ENCODE measurements at regions not wholly inside any gene's neighbourhood (a gene's known extent, or its start where the extent isn't known, plus 50 kb on each side); places are given as distances from the start of the nearest gene placed in this dataset.

DNA sequence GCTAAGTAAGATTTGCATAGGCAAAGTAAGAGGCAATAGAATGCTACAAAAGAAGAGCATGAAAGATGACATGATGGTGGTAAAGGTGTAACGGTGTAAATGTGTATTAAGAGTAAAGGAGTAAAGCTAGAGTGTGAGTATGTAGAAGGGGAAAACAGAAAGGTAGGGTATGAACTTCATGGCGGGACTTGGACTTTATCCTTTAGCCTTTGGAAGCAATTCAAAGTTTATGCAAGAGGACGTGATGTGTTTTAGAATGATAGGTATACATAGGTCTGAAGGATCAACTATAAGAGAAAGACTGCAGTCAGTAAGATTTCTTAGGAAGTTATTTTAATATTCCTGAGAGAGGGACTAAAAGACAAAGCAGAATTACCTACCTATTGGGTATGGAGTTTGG lies 358.0 kb upstream of the FAT3 start:
- no peak for DNase-seq (ENCODE audit: low read depth)

DNA sequence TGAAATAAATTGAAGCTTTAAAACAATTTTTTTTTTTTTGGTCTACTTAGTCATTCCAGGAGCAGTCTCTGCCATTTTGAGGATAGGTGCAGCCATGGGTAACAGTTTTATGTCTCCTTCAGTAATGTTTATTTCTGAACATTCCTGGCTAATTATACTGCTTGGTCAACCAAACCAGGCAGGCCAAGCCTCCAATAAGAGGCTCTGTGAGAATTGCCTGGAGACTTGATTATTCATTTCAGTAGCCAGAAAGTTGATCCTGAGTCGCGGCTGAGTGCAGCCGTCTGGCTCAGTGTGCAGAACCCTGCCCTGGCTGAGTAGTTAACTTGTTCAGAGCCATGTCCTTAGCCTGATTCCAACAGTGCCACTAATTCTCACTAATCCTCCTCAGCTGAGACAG lies 364.0 kb upstream of the FAT3 start:
- no peak for DNase-seq (ENCODE audit: low read depth)

DNA sequence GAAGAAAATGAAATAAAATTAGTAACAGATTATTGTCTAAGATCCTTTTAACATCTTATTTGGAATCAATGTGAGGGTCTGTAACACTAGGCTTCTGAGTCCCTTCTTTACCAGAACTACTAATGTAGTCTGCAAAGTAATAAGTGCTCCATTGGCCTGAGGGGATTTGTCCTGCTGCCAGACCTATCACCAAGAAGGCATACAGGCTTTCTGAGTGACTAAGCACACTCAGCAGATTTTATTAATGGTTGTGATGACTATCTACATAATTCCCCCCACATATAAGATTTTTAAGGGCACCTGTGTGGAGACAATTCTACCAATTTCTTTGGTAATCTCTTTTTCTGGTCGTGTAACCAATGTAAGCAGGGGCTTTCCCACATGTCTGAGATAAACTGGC lies 365.0 kb upstream of the FAT3 start:
- no peak for DNase-seq (ENCODE audit: low read depth)

DNA sequence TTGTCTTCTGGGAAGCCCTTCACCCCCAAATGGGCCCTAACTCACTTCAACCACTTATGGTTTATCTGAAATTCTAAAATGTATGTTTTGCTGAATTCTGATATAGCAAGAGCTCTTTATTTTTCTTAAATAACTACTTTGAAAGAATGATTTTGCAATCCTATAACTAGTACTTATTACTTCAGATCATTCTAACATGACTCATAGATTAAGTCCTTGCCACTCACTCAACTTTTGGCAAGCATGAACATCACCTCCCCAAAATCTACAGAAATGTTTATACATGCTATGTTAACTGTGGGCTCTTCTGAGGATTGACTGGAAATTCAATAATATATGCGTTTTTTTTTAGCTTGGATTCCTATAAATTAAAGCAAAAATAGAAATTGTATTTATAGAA lies 367.4 kb upstream of the FAT3 start:
- DNase-seq (ENCODE audit: low read depth), result no peak

DNA sequence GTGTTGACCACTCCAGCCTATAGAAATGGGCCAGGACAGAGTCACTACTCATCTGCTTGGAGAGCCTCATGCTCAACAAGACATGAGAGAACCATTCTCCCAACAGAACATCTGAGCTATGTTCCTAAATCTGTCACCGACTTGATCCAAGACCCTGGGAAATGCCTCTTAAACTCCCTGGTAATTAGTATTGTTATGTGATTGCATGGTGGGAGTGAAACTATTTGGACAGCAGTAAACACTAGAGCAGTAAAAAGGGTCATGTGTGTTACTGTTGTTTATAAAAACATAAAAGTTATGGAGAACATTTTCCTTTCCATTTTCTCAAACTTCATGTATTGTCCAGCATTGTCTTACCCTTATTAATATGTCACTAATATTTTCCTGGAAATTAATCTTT lies 369.8 kb upstream of the FAT3 start:
- DNase-seq (ENCODE audit: low read depth), result no peak

DNA sequence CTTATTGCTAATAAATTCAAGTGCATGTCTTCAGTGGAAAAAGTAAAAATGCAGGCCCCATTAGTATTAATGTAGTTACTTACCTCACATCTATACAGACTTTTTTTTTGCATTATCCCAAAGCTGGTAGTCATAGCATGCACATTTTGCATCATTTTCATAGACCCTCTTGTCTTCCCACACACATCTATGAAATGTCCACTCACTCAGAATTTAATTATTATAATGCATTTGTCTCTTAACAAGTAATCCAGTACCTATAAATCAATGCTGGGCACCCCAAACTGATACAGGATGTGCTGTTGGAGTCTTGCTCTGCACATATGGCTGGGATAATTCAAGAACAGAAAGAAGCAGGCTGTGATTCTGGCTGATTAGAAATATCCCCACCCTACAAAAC lies 370.4 kb upstream of the FAT3 start:
- DNase-seq (ENCODE audit: low read depth), result no peak

DNA sequence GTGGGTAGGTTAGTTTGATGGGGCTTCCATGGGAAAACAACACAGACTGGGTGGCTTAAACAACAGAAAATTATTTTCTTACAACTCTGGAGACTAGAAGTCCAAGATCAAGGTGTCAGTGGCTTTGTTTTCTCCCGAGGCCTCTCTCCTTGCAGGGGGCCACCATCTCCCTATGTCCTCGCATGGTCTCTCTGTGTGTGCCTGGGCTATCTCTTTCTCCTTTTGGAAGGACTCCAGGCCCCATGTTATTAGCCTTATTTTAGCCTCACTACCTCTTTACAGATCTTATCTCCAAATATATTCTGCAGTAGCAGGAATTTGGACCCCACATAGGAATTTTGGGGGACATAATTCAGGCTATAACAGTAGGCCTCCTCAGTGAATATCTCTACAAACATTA lies 372.7 kb upstream of the FAT3 start:
- DNase-seq (ENCODE audit: low read depth), result no peak

DNA sequence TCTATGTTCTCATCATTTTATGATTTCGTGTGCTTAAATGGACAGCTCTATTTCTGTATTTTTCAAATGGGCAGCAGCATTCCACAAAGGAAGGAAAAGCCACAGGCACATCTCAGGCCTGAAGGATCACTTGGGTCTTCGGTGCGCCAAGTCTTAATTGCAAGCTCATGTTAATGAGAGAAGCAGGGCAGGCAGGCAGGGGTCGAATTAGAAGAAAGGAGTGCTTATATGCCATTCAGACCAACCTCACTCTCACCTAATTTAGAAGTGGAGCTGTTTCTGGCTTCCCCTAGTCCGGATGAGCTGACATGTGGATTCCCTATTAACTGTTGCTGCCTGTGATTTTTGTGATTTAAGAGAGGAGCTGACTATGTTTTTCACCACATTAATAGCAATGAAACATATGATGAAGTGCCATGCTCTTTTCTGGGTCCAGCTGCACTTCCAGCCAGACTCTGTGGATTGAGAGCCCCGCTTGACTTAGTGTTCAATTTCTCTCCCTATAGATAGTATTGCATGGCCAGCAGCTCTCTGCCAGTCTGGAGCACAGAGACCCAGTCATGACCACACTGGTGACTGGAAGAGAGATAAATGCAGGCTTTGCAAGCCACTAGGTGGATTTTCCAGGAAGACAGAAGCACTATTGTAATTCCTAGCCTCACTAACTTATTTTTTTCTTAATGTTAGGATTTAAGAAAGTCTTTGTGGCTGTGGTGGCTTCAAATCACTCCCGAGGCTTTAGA lies 373.9 kb upstream of the FAT3 start:
- DNase-seq (ENCODE audit: low read depth), result no peak

DNA sequence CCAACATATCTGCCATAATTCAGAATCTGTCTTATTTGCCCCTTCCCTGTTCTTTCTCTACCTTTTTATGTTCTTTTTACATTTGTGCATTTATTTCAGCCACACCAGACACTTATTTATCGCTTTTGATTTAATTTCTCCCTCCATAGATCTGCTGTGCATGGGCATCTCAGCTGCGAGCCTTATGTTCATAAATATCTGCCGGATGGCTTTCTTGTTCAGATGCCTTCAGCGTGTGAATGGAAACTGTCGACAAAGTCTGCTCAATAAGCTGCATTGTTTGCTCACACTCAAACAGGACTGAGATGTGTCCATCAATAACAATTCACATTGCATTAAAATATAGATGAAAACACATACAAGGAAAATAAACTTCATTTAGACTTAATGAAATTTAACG lies 374.6 kb upstream of the FAT3 start:
- DNase-seq (ENCODE audit: low read depth), result no peak

DNA sequence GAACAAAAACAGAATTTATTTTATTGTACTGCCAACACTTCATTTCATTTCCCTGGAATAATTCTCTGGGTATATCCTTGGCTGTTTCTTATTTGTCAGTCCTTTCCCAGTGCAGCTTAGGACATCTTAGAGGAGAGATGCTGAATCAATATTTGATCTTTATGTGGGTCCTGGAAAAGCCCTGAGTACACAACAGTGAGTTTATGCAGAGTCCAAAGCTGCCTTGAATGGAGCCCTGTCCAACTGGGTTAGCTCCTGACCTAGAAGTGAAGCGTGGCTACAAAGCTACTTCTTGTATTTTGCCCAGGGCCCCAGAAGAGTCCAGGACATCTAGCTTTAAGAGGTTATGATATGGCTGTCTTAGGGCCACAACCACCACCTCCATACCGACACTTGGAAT lies 378.0 kb upstream of the FAT3 start:
- no peak for DNase-seq (ENCODE audit: low read depth)

DNA sequence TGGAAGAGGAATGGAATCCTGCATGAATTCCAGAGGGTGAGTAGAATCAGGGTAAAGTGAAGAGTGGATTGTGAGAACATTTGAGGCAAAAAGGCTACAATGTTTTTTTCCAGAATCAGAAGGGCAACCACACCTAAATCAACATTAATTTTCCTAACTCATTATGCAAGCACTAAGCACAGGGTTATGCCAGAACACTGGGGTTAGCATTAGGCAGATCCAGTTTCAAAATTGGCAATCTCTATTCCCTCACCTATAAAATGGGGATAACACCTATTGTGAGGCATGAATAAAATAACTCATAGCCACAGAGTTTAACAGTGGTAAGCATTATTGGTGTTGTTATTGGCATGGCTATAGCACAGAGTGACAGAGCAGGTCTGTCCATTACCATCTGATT lies 378.6 kb upstream of the FAT3 start:
- no peak for DNase-seq (ENCODE audit: low read depth)

DNA sequence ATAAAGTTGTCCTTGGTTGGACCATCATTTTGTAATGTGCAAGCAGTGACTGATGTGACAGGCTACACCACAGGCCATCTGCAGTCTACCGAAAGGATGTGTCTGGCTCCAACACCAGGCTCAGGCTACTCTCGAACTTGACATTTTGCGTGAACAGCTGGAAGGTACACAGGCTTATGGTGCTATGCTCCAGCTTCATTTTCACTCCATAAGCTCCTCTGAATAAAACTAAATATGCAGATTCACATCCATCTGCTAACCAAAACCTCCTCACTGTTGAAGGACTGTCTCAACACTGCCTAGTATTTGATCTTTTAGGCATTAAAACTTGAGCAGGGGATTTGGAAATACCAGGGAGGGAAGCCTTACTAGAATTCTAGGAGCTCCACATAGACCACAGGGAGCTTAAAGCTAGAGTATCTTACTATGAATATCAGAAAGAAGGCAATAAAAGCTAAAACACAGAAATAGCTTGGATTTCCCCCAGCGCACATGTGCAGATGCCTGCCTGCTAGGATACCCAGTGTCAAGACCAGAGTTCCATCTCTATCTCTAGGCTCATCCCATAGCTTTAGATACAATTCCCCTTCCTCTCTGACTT lies 383.9 kb upstream of the FAT3 start:
- no peak for DNase-seq (ENCODE audit: low read depth)

DNA sequence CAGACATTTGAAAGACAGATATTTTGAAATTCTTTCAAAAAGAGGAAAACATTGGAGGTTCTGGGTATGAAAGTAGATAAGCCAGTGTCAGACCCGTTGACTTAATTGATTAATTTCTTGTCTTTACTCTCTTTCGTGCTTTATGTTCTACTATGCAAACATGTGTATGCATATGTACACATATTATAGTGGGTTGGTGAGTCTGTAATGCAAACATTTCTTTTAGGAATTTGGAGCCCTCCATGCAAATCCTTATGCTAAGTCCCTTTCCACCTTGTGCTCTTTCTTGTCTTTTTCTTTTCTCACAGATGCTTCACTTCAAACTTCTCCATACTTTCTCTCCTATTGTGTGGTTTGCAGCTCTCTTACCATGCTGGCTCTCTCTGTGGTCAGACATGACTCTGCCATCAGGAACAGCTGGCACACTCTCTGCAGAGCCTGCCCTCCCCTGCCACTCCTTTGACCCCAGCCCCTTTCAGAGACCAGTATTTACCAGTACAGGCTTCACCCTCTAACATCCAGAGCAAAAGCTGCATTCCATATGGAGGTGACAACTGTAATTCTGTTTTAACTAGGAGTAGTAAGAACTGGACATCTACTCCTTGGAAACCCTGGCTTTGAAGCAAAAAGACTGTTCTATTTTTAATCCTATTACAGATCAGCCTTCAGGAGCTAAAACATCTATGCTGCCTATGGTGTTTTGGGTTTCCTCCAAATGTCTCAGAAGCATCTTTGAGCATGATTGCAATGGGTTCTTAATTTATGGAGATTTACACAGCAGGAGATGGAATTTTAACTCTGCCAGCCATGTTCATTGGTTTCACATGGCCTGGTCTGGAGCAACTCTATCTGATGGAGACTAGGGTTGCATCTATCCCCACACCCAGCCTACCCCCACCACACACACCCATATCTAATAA lies 386.9 kb upstream of the FAT3 start:
- DNase-seq (ENCODE audit: low read depth), result no peak

DNA sequence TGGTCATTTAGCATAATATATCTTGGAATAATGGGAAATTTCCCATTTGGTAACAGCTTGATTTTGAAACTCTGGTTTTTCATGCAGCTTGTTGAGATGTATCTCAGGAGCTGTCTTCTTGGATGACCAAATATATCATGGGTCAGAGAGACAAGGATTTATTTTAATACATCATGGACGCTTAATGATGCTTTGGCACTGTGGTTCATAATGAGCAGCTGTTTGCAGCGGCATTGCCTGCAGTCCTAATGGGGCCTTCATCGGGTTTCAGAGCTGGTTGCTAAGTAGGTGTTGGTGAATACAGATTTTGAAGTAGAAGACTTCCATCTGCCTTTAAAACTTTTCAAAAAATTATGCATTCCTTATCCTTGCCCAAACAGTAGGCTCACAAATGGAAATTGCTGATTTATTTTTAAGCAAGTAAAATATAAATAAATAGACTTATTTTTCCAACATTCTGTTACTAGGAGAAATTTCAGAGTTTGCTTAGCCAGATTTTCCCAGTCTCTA lies 389.5 kb upstream of the FAT3 start:
- DNase-seq (ENCODE audit: low read depth), result no peak

DNA sequence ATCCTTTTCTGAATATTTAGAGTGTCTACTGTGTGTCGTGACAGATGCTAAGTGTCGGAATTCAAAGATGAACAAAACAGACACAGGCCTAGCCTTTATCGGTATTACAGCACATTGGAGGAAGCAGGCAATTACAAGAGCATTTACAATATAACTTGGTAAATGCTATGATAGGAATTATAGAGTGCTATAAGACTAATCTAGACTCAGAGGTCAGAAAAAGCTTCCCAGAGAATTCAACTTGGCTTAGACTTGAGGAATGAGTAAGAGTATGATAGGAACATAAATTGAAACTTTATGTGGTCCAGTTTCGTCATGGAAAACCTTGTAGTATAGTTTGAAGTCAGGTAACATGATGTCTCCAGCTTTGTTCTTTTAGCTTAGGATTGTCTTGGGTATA lies 395.7 kb upstream of the FAT3 start:
- DNase-seq (ENCODE audit: low read depth), result no peak

DNA sequence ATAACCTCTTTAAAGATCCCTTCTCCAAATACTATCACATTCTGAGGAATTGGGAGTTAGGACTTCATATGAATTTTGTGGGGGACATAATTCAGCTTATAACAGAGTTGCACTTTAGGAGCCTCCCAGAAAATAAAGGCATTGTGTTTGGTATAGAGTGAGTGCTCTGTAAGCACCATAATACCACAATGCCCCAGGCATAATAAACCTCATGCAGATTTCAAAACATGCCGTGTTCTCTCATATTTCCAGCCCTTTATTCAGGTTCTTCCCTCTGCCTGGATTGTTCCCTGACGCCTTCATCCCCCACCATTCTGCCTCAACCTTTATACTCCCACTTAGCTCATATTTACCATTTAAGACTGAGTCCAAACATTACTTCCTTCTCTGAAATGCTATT lies 398.8 kb upstream of the FAT3 start:
- DNase-seq (ENCODE audit: low read depth), result no peak

DNA sequence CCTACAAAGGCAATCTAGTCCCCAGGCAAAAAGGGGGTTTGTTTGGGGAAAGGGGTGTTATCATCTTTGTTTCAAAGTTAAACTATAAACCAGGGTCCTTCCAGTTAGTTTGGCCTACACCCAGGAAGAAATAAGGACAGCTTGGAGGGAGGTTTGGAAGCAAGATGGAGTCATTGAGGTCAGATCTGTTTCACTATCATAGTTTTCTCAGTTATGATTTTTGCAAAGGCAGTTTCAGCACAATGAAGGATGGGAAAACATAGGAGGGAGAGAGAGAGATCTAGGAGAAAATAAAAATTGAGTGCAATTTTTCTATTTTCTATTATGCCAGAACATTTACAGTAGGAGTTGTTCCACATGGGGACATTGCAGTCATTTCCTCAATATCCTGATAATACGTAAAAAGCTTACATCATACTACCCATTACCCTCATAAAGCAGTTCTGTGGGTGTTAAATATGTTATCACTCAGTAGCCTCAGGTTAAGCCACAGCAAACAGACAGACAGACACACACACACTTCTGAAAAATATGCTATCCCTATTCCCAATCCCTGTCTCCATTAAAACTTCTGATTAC lies 401.3 kb upstream of the FAT3 start:
- no peak for DNase-seq (ENCODE audit: low read depth)

DNA sequence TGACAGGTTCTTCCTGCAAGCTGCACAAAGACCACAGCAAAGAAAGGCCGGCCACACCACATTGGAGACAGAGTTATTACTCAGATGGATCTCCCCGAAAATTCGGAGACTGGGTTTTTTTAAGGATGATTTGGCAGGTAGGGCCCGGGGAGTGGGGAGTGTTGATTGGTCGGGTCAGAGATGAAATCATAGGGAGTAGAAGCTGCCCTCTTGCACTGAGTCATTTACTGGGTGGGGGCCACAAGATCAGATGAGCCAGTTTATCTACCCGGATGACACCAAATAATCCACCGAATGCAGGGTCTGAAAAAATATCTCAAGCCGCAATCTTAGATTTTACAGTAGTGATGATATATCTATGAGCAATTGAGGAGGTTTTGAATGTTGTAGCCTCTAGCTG lies 401.8 kb upstream of the FAT3 start:
- DNase-seq (ENCODE audit: low read depth), result no peak

DNA sequence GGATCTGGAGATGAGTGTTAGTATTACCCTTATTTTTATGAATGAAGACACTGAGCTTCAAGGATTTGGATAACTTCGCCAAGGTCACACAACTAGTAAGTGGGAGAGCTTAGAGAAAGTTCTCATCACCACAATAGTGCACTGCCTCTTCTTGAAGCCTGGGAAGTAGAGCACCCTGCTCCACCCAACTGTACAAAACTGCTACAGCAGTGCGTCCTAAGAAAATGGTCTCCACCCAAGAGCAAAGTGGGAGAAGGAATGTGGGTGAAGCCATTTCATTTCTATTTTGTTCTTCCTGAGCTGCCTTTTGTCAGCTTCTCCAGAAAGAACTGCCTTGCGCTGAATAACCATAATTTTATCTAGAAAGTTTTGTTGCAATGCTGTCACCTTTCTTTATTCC lies 403.9 kb upstream of the FAT3 start:
- no peak for DNase-seq (ENCODE audit: low read depth)

DNA sequence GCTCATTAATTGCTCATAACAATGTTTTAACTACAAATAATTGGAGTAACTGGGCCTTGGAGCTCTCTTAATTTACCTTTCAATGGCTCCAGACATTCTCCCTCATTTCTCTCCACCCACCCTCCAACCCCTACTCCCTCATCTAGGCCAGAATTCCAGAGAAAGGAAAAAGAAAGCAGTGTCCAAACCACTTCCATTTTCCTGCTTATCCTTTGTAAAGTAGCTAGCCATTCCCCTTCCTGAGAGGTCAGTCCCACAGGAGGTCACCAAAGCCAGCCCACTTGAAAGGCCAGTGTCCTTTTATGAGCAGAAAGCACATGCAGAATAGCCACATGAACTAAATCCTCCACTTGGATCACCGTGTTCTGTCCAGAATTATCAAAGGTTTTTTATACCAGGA lies 404.8 kb upstream of the FAT3 start:
- DNase-seq (ENCODE audit: low read depth), result no peak

DNA sequence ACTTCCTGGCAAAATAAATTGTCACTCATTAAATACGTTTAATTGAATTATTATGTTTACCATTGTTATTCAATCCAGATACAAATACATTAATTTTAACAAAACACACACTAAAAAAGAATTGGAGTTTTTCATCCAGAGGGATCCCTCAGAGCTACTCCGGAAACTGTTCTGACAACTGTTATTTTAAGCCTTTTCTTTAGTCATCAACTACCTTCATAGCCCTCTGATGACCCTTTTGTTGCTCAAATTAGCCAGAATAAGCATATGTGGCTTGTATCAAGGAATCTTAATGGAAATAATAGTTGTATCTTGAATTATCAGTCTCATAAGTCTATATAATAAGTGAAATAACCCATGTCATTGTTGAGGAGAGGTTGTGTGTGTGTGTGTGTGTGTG lies 405.4 kb upstream of the FAT3 start:
- no peak for DNase-seq (ENCODE audit: low read depth)

DNA sequence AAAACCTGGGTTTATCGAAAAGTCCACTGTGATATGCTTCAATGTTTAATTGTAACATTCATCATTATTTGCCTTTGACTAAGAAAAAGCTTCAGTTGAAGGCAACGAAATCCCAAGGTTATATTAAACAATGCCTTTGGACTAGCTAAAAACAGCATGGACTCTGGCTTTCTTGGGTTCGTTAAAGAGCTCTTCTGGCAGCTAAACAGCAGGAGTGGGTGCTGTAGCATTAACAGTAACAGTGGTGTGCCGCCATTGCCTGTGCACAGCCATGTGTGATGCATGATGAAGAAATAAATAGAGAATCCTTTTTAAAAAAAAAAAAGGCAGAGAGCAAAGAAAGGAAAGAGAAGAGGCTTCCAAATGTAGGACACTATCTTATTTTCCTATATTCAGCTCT lies 406.6 kb upstream of the FAT3 start:
- no peak for DNase-seq (ENCODE audit: low read depth)

DNA sequence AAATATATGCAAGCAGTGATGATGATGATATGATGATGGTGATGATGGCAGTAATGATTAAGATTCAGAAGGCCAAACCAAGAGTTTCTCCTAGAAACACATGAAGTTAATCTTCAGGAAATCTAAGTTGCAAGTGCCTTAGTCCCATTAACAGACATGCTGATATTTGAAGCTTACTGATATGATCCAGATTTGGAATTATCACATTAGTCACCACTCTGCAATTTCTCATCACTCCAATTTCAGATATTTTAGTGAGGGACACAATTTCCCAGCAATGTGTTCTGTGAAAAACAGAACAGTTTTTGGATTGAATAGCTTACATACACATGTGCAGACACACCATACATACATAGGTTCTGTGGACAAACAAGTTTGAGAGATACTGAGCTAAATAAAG lies 411.4 kb upstream of the FAT3 start:
- no peak for DNase-seq (ENCODE audit: low read depth)
